IMR-90 (cell line): ENCODE measurements at regions not wholly inside any gene's neighbourhood (a gene's known extent, or its start where the extent isn't known, plus 50 kb on each side); places are given as distances from the start of the nearest gene placed in this dataset.

ENCODE experiments used
- CTCF ChIP-seq: conservative IDR thresholded peaks from 2 replicates; pipeline ENCODE4 v1.5.1; 2012; ENCODE audit warnings: mild to moderate bottlenecking, low read depth, low read length, improper control_type of control experiment
- FOS ChIP-seq: fragments of 150-350 bp; IDR thresholded peaks from 2 replicates; pipeline ENCODE4 v1.6.1; 2016; ENCODE audit warnings: low read depth, low read length
- POLR2A ChIP-seq: IDR thresholded peaks from 2 replicates; pipeline ENCODE4 v1.6.1; 2012; ENCODE audit warnings: mild to moderate bottlenecking, low read depth, low read length
- RAD21 ChIP-seq: IDR thresholded peaks from 2 replicates; pipeline ENCODE4 v1.6.1; 2012; ENCODE audit warnings: low read length, improper control_type of control experiment

DNA sequence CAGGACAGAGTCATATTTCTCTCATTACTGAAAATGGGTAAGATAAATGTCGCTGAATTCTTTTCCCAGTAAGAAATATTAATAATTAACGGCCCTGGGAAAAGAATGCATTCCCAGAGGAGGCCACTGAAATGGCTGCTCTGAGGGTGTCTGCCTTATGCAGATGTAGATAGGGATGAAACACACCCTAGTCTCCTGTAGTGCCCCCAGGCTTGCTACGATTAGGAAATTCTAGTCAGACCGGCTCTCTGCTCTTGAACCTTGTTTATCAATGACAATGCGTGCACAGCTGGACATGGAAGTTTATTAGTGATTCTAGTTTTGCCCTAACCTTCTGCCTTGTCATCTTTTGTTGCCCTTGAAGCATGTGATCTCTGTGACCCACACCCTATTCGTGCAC, 291.1 kb downstream of the ZNF248 start:
- no peak for TF ChIP-seq POLR2A
- TF ChIP-seq CTCF, result no peak
- no peak for TF ChIP-seq RAD21
- no peak for TF ChIP-seq FOS
